ENCODE measurements at regions not wholly inside any gene's neighbourhood (a gene's known extent, or its start where the extent isn't known, plus 50 kb on each side); places are given as distances from the start of the nearest gene placed in this dataset.
"Not testable (repeated sequence)": the region's sequence is repeated elsewhere in the genome, so short reads cannot be mapped to it uniquely, and the experiment has no call there.

- DNase-seq: no peak
Observed at GRCh38 chr16:13835387-13835786, 84.6 kb upstream of the ERCC4 start.

- no peak for DNase-seq
Observed at GRCh38 chr16:13835935-13836730, 83.8 kb upstream of the ERCC4 start.

- DNase-seq: no peak
Observed at GRCh38 chr16:13838401-13839190, 81.4 kb upstream of the ERCC4 start.

GRCh38 chr16:13839577-13839976 is 80.4 kb upstream of the ERCC4 start:
- peak; percentile 8 for DNase-seq

- DNase-seq: no peak
Observed at GRCh38 chr16:13845232-13845631, 74.7 kb upstream of the ERCC4 start.

- no peak for DNase-seq
Observed at GRCh38 chr16:13848795-13849194, 71.2 kb upstream of the ERCC4 start.

GRCh38 chr16:13850173-13850572 is 69.8 kb upstream of the ERCC4 start:
- not testable (repeated sequence) for DNase-seq

- no peak for DNase-seq
Observed at GRCh38 chr16:13852827-13853226, 67.1 kb upstream of the ERCC4 start.

GRCh38 chr16:13856398-13856797 is 63.6 kb upstream of the ERCC4 start:
- DNase-seq: no peak

- no peak for DNase-seq
Observed at GRCh38 chr16:13856811-13857511, 63.0 kb upstream of the ERCC4 start.

- DNase-seq: no peak
Observed at GRCh38 chr16:13858873-13859580, 60.9 kb upstream of the ERCC4 start.

GRCh38 chr16:13863075-13863765 is 56.7 kb upstream of the ERCC4 start:
- DNase-seq: peak; percentile 63

- DNase-seq: peak; percentile 17
Observed at GRCh38 chr16:13864689-13865088, 55.3 kb upstream of the ERCC4 start.

- DNase-seq: peak; percentile 75
Observed at GRCh38 chr16:13866073-13866472, 53.9 kb upstream of the ERCC4 start.
